HEK293 (cell line): ENCODE measurements at regions not wholly inside any gene's neighbourhood (a gene's known extent, or its start where the extent isn't known, plus 50 kb on each side); places are given as distances from the start of the nearest gene placed in this dataset.

Experiments
- KLF16 ChIP-seq: fragments of 450-650 bp; formaldehyde crosslinking; IDR thresholded peaks from 2 replicates; pipeline ENCODE4 v1.5.1; 2017; ENCODE audit warnings: missing biosample characterization, missing genetic modification characterization
- TCF7L2 ChIP-seq: IDR thresholded peaks from 2 replicates; pipeline ENCODE4 v1.6.1; 2011; ENCODE audit warnings: low read depth, mild to moderate bottlenecking, inconsistent platforms, low read length, moderate library complexity, borderline replicate concordance
- YY1 ChIP-seq: fragments of 450-650 bp; formaldehyde crosslinking; IDR thresholded peaks from 2 replicates; pipeline ENCODE4 v1.5.1; 2018; ENCODE audit warnings: missing biosample characterization, missing genetic modification characterization
- ZNF155 ChIP-seq: fragments of 450-650 bp; formaldehyde crosslinking; IDR thresholded peaks from 2 replicates; pipeline ENCODE4 v1.5.1; 2016; ENCODE audit warnings: missing biosample characterization, missing genetic modification characterization
- ZNF175 ChIP-seq: fragments of 450-650 bp; formaldehyde crosslinking; IDR thresholded peaks from 2 replicates; pipeline ENCODE4 v1.5.1; 2016; ENCODE audit warnings: missing biosample characterization, missing genetic modification characterization
- ZNF423 ChIP-seq: fragments of 450-650 bp; formaldehyde crosslinking; IDR thresholded peaks from 2 replicates; pipeline ENCODE4 v1.5.1; 2016; ENCODE audit warnings: missing biosample characterization, missing genetic modification characterization
- ZNF501 ChIP-seq: fragments of 450-650 bp; formaldehyde crosslinking; IDR thresholded peaks from 2 replicates; pipeline ENCODE4 v1.5.1; 2016; ENCODE audit warnings: missing biosample characterization, missing genetic modification characterization
- ZNF560 ChIP-seq: fragments of 450-650 bp; formaldehyde crosslinking; IDR thresholded peaks from 2 replicates; pipeline ENCODE4 v1.5.1; 2017; ENCODE audit warnings: missing biosample characterization, missing genetic modification characterization, borderline replicate concordance
- TF ChIP-seq, protein P1 (sequence below): fragments of 450-650 bp; formaldehyde crosslinking; IDR thresholded peaks from 2 replicates; pipeline ENCODE4 v1.5.1; 2016; ENCODE audit warnings: missing biosample characterization, missing genetic modification characterization
- TF ChIP-seq, protein P2 (sequence below): fragments of 450-650 bp; formaldehyde crosslinking; IDR thresholded peaks from 2 replicates; pipeline ENCODE4 v1.5.1; 2016; ENCODE audit warnings: missing biosample characterization, missing genetic modification characterization
- TF ChIP-seq, protein P3 (sequence below): fragments of 450-650 bp; formaldehyde crosslinking; IDR thresholded peaks from 2 replicates; pipeline ENCODE4 v1.5.1; 2016; ENCODE audit warnings: missing biosample characterization, missing genetic modification characterization
- TF ChIP-seq, protein P4 (sequence below): fragments of 450-650 bp; formaldehyde crosslinking; IDR thresholded peaks from 2 replicates; pipeline ENCODE4; 2016; ENCODE audit warnings: missing biosample characterization, missing genetic modification characterization
- TF ChIP-seq, protein P5 (sequence below): fragments of 450-650 bp; formaldehyde crosslinking; IDR thresholded peaks from 2 replicates; pipeline ENCODE4 v1.5.1; 2016; ENCODE audit warnings: missing biosample characterization, missing genetic modification characterization, low read depth

DNA sequence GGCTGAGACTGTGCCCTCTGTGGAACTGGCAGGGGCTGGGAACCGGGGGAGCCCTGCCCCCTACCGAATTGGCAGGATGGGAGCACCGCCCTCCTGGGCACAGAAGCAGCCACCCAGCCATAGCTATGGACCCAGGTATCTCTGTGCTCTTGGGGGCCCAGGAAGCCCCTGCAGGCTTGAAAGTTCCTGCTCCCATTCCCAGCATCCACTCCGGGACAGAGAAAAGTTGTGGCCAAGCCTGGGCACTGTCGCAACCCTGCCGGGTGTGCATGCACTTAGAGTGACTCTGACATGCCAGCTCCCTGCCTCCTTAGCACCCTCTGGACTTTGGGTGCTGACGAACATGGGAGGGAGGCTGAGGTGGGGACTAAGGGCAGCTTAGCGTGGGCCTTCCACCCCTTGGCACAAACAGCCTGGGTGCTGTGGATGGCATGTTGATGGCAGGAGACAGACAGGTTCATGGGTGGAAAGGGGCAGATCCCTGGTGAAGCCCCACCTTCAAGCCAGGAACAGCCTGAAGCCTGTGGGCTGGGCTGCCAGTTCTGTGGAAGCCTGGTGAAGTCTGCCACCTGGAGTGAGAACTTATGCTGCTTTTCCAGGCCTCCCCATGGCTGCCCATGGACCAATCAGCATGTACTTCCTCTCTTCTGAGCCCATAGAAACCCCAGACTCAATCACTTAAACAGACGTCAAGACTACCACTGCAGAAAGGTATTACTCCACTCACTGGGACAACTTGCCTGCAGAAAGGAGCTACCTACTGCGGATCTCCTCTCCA is 279.0 kb downstream of the ATXN7L3B start:
- TF ChIP-seq ZNF501 (no peak), YY1 (tag by site-specific recombination) (no peak), ZNF155 (tag by site-specific recombination) (no peak), ZNF175 (tag by site-specific recombination) (no peak), TCF7L2 (no peak), KLF16 (tag by site-specific recombination) (no peak), ZNF560 (tag by site-specific recombination) (no peak), ZNF423 (tag by site-specific recombination) (no peak)
- TF ChIP-seq, protein P1, sequence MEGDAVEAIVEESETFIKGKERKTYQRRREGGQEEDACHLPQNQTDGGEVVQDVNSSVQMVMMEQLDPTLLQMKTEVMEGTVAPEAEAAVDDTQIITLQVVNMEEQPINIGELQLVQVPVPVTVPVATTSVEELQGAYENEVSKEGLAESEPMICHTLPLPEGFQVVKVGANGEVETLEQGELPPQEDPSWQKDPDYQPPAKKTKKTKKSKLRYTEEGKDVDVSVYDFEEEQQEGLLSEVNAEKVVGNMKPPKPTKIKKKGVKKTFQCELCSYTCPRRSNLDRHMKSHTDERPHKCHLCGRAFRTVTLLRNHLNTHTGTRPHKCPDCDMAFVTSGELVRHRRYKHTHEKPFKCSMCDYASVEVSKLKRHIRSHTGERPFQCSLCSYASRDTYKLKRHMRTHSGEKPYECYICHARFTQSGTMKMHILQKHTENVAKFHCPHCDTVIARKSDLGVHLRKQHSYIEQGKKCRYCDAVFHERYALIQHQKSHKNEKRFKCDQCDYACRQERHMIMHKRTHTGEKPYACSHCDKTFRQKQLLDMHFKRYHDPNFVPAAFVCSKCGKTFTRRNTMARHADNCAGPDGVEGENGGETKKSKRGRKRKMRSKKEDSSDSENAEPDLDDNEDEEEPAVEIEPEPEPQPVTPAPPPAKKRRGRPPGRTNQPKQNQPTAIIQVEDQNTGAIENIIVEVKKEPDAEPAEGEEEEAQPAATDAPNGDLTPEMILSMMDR: no peak
- TF ChIP-seq, protein P2, sequence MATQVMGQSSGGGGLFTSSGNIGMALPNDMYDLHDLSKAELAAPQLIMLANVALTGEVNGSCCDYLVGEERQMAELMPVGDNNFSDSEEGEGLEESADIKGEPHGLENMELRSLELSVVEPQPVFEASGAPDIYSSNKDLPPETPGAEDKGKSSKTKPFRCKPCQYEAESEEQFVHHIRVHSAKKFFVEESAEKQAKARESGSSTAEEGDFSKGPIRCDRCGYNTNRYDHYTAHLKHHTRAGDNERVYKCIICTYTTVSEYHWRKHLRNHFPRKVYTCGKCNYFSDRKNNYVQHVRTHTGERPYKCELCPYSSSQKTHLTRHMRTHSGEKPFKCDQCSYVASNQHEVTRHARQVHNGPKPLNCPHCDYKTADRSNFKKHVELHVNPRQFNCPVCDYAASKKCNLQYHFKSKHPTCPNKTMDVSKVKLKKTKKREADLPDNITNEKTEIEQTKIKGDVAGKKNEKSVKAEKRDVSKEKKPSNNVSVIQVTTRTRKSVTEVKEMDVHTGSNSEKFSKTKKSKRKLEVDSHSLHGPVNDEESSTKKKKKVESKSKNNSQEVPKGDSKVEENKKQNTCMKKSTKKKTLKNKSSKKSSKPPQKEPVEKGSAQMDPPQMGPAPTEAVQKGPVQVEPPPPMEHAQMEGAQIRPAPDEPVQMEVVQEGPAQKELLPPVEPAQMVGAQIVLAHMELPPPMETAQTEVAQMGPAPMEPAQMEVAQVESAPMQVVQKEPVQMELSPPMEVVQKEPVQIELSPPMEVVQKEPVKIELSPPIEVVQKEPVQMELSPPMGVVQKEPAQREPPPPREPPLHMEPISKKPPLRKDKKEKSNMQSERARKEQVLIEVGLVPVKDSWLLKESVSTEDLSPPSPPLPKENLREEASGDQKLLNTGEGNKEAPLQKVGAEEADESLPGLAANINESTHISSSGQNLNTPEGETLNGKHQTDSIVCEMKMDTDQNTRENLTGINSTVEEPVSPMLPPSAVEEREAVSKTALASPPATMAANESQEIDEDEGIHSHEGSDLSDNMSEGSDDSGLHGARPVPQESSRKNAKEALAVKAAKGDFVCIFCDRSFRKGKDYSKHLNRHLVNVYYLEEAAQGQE (tag by site-specific recombination): no peak
- TF ChIP-seq, protein P3, sequence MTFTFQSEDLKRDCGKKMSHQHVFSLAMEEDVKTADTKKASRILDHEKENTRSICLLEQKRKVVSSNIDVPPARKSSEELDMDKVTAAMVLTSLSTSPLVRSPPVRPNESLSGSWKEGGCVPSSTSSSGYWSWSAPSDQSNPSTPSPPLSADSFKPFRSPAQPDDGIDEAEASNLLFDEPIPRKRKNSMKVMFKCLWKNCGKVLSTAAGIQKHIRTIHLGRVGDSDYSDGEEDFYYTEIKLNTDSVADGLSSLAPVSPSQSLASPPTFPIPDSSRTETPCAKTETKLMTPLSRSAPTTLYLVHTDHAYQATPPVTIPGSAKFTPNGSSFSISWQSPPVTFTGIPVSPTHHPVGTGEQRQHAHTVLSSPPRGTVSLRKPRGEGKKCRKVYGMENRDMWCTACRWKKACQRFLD: no peak
- TF ChIP-seq, protein P4, sequence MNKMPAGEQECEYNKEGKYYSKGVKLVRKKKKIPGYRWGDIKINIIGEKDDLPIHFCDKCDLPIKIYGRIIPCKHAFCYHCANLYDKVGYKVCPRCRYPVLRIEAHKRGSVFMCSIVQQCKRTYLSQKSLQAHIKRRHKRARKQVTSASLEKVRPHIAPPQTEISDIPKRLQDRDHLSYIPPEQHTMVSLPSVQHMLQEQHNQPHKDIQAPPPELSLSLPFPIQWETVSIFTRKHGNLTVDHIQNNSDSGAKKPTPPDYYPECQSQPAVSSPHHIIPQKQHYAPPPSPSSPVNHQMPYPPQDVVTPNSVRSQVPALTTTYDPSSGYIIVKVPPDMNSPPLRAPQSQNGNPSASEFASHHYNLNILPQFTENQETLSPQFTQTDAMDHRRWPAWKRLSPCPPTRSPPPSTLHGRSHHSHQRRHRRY (tag by site-specific recombination): no peak
- TF ChIP-seq, protein P5, sequence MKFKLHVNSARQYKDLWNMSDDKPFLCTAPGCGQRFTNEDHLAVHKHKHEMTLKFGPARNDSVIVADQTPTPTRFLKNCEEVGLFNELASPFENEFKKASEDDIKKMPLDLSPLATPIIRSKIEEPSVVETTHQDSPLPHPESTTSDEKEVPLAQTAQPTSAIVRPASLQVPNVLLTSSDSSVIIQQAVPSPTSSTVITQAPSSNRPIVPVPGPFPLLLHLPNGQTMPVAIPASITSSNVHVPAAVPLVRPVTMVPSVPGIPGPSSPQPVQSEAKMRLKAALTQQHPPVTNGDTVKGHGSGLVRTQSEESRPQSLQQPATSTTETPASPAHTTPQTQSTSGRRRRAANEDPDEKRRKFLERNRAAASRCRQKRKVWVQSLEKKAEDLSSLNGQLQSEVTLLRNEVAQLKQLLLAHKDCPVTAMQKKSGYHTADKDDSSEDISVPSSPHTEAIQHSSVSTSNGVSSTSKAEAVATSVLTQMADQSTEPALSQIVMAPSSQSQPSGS: no peak
